Anterior cingulate cortex (tissue), 58 donors: ENCODE measurements at regions not wholly inside any gene's neighbourhood (a gene's known extent, or its start where the extent isn't known, plus 50 kb on each side); places are given as distances from the start of the nearest gene placed in this dataset.

ENCODE experiments used
- DNase-seq, 58 donors: peaks; one replicate each; lab custom pipeline; 2025; lab: John Stamatoyannopoulos, UW

DNA sequence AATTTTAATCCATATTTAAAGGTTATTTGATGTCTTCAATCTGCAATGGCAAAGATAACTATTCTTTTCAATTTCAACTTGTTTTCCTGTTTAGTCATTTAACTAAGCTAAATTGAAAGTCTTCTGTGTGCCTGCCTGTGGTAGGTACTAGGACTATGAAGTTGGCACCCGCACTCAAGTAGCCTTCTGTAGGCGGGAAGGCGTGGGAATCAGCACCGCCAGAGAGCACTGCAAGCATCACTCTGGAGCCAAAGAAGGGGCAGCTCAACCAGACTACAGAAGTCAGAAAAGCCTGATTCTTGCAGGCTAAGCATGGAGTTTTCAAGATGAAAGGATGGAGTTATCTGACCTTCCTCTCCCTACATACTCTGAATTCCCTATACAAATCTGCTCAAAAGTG lies 269.0 kb upstream of the PHF14 start:
- DNase-seq, result peak in 2 of 58 donors; percentile 1 to 5

DNA sequence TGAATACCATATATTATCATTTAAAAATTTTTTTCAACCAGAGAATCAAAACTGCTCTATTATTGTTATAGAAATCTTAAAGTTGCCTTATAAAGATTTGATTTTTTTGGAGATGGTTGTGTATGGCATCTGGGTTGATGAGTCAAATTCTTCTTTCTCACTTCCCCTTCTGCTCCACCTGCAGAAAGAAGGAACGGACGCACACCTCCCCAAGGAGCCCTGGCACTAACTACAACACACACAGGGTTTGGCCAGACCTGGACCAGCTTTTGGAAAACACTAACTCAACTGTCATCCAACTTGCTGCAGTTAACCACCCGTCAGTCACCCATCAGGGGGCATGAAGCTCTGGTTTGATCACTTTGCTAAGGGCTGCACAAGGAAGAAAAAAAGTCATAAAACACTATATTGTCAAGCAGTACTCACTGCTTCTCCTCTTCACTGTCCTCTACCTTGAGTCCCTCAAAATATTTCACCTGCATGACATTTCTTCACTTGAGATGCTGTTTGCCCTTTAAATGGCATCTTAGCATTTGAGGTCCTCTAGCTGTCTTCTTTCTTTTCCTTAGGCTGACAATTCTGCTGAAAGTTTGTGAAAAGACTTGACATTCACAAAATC lies 266.7 kb upstream of the PHF14 start:
- no peak for DNase-seq

DNA sequence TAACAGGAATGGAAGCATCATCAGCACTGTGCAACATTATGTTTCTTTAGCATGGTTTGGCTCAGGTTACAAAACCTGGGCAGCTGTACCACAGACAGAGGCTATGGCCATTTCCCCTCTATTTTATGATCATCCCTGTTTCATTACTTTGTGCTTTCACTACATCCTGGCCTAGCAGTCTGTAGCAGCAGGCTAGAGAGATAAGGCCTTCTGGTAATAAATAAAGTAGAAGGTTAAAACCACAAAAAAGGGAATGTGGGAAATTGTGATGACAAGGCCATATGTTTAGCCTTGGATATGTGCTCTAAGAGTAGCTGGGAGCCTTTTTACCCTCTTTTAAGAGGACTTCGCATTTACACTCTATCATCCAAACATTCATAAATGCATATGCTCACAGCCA lies 266.2 kb upstream of the PHF14 start:
- no peak for DNase-seq

- no peak for DNase-seq
These were observed 265.2 kb upstream of the PHF14 start for GRCh38 chr7:10708447-10708846.

GRCh38 chr7:10718768-10719167 lies 254.9 kb upstream of the PHF14 start:
- DNase-seq, result no peak

- no peak for DNase-seq
These were observed 253.6 kb upstream of the PHF14 start for GRCh38 chr7:10720042-10720441.

DNA sequence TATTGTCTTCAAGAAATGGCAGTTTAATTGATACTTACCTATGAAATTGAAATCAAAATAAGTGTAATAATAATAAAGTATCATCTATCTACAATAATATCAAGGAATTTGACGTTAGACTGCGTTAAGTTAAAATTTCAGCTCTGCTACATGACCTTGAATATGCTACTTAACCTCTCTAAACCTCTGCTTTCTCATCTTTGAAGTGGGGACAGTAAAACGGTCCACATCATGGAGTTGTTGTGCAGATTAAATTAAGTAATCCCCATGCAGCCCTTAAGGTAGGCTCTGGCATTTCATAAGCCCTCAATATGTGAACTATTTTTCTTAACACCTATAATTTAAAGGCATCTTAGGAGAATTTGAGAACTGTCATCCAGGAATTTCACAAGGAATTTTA lies 252.4 kb upstream of the PHF14 start:
- no peak for DNase-seq

- no peak for DNase-seq
These were observed 249.8 kb upstream of the PHF14 start for GRCh38 chr7:10723832-10724231.

- no peak for DNase-seq
These were observed 249.2 kb upstream of the PHF14 start for GRCh38 chr7:10724449-10724848.

- DNase-seq, result no peak
These were observed 246.0 kb upstream of the PHF14 start for GRCh38 chr7:10727636-10728035.

GRCh38 chr7:10731253-10731773 lies 242.4 kb upstream of the PHF14 start:
- no peak for DNase-seq

DNA sequence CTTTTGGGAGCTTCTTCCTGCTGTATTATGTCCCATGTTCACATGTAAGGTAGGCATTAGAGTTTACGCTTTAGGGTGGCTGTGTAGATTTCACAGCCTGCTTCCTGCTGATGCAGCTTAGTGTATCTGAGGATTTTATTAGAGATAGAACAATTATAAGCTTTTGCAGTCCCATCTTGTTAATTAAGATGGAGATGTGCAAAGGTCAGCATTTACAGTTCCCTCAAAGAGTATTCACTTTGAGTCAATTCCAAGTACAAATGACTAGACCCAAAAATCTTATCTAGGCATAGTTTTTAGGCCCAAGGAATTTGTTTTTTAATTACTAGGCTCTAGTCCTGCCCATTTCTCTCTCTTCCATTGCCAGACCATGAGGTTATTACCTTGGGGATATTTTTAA lies 239.9 kb upstream of the PHF14 start:
- DNase-seq, result no peak

- no peak for DNase-seq
These were observed 239.1 kb upstream of the PHF14 start for GRCh38 chr7:10734595-10734994.

GRCh38 chr7:10739401-10739800 lies 234.3 kb upstream of the PHF14 start:
- no peak for DNase-seq

GRCh38 chr7:10740805-10741204 lies 232.9 kb upstream of the PHF14 start:
- no peak for DNase-seq

- peak in 1 of 58 donors; percentile 71 for DNase-seq
These were observed 216.7 kb upstream of the PHF14 start for GRCh38 chr7:10756981-10757380.

DNA sequence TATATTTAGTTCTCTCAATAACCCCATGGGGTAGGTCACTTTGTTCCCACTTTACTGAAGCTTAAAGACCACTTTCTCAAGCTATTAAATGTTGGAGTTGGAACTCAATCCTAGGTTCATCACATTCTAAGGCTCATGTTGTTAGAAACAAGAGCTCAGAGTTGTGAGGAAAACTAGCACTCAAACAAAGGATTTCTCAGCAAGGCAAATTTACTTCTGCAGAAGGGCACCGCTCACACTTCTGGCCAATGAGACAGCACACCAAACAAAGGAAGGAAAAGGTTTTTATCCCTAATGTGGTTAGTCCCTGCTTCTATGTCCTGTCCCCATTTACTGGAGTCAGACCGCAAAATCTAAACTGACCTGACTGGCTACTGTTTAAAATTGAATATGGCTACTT lies 214.6 kb upstream of the PHF14 start:
- no peak for DNase-seq

GRCh38 chr7:10767771-10768170 lies 205.9 kb upstream of the PHF14 start:
- no peak for DNase-seq

DNA sequence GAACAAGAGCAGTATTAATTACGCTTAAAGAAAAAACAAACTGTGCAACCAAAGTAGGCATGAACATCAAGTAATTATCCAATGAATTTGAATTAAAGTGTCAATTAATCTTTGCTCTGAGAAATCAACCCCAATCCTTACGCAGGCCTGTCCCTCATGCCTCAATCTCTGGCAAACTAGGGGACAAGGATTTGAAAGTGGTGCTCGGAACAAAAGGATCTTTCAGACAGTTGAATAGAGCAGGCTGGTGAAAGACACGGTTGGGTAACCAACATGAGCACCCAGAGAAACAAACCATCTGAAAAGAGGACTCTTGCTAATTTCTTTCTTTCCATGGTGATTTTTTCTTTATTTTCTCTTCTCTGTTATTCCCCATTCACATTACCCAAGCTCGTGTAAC lies 203.5 kb upstream of the PHF14 start:
- DNase-seq, result peak in 2 of 58 donors; percentile 1 to 4

DNA sequence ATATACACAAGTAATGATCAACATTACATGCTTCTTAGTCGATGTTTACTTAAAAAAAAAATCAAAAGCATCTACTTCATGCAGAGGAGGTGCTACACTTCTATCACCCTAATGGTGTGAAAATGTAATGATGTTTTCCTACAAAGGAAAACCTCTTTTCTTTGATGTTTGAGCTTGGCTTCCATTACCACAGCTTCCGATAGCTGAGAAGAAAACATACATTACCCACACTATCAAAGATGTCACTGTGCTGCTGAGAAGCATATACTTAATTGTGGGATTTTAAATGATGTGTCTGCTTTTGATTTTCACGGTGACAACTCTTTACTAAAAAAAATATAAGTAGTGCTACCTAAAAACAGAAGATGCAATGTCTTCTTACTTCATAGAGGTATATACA lies 200.2 kb upstream of the PHF14 start:
- no peak for DNase-seq

DNA sequence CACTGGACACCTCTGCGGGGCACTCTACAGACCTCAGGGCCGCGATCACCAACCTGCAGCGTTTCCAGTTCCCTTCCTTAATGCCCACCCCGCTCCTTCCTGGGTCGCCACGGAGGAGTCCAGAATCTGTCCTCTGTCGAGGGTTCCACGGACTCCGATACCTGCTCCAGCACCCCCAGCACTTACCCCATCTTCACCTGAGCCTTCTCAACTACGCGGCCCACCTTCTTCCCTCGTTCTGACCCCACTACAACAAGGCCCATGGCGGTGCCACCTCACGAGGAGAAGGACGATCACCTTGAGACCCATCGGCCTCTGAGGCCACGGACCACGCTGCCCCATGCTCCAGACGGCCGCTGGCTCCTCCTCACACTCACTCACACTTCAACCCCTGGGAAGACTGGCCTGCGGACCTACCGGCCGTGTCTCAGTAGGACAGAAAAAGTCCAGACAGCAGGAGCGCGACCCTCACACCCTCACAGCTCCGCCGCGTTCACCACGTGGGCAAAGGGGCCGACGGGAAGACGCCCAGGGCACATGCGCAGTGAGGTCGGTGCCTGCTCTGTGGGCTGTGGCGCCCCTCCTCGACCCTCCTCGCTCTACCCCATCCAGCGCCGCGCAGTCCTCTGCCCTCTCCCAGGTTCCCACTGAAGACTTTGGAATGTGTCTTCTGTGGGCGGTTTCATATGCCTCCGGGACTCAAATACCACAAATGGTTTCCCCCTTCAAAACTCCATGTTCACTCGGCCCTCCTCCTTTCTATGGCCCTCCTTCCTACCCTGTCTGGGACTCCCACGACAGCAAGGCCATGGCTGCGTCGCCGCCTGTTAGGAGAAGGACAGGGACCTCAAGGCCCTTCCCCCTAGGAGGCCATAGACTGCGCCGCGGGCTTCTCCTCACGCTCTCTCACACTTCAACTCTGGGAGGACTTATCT lies 193.9 kb upstream of the PHF14 start:
- no peak for DNase-seq

- no peak for DNase-seq
These were observed 193.3 kb upstream of the PHF14 start for GRCh38 chr7:10780400-10780747.
